Cardiac fibroblast (primary cell): ENCODE measurements at regions not wholly inside any gene's neighbourhood (a gene's known extent, or its start where the extent isn't known, plus 50 kb on each side); places are given as distances from the start of the nearest gene placed in this dataset.

Experiments used
- DNase-seq, 2 donors: peaks; one replicate each; pipeline versions ENCODE4 v3.0.0 to v3.0.0-alpha.2; 2010; ENCODE audit warnings: low read depth in 2 of 2
- H3K4me3 ChIP-seq, 2 donors: replicated peaks in 1 of 2; 1 replicate in 1 of 2; 2 replicates in 1 of 2; pipeline ENCODE4 v1.5.1; 2011; ENCODE audit warnings: low read depth in 2 of 2, low read length in 2 of 2, mild to moderate bottlenecking in 2 of 2, moderate library complexity in 1 of 2
- TF ChIP-seq, protein P1 (sequence below): IDR thresholded peaks from one replicate; pipeline ENCODE4 v1.5.1; 2011; ENCODE audit warnings: low read depth, mild to moderate bottlenecking, low read length, inconsistent platforms

DNA sequence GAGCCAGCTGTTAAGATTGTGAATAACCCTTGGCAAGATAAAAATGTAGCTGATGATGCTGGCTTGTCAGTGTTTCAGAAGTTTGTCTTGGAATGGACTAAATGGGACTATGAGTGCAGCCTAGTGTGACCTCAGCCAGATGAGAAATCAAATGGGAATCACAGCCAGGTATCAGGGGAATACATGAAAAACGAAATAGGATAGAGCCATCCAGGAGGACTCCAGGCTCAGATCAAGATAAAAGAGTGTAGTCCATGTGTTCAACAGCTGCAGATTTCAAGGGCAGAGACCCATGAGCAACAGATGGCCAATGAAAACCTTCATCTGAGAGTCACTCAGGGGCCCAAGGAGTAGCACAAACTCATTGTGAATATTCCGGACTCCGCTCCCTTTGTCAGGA lies 1080.9 kb upstream of the CADM2 start:
- DNase-seq = no peak
- H3K4me3 ChIP-seq = no peak overlapping the region
- TF ChIP-seq, protein P1, sequence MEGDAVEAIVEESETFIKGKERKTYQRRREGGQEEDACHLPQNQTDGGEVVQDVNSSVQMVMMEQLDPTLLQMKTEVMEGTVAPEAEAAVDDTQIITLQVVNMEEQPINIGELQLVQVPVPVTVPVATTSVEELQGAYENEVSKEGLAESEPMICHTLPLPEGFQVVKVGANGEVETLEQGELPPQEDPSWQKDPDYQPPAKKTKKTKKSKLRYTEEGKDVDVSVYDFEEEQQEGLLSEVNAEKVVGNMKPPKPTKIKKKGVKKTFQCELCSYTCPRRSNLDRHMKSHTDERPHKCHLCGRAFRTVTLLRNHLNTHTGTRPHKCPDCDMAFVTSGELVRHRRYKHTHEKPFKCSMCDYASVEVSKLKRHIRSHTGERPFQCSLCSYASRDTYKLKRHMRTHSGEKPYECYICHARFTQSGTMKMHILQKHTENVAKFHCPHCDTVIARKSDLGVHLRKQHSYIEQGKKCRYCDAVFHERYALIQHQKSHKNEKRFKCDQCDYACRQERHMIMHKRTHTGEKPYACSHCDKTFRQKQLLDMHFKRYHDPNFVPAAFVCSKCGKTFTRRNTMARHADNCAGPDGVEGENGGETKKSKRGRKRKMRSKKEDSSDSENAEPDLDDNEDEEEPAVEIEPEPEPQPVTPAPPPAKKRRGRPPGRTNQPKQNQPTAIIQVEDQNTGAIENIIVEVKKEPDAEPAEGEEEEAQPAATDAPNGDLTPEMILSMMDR = no peak

DNA sequence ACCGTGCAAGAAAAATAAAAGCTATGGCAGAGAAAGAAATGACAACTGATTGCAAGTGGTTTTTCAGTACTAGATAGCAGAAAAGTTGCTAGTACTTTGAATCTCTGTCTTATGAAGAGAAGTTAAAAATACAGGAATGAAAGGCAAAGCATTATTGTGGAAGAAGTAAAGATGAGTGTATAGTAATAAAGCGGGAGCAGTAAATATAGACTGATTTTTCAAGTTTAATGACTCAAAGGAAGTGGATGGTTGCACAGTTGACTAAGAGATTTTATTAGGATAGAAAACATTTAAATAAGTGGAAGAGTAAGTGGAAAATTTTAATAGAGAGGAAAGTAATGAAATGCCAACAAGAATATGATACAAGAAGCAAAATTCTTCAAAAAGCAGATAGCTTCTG lies 1076.1 kb upstream of the CADM2 start:
- H3K4me3 ChIP-seq = no peak overlapping the region
- no peak for DNase-seq
- TF ChIP-seq, protein P1 = no peak

DNA sequence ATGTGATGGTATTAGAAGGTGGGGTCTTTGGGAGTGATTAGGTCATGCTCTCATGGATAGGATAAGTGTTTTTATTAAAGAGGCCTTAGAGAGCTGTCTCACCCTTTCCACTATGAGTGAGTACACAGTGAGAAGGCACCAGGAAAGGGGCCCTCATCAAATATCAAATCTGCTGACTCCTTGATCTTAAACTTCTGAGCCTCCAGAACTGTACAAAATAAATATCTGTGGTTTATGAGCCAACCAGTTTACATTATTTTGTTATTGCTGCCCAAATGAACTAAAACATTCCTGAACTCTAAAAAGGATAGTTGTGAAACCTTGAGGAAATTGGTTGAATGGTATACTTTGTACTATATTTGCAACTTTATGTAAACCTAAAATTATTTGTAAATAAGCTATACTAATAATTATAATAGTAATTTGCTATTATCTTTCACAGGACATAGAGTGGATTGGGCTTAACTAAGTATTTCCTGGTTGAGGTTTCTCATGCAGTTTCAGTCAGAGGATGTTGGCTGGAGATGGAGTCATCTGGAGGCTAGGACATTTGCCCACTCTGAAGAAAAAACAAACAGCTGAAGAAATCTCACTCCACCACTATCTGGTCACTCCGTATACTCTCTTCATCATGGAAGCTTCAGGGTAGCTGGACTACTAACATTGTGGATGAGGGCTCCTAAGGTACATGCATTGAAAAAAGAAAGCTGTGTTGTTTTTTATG lies 1068.6 kb upstream of the CADM2 start:
- no peak overlapping the region for H3K4me3 ChIP-seq
- DNase-seq = no peak
- TF ChIP-seq, protein P1 = no peak

DNA sequence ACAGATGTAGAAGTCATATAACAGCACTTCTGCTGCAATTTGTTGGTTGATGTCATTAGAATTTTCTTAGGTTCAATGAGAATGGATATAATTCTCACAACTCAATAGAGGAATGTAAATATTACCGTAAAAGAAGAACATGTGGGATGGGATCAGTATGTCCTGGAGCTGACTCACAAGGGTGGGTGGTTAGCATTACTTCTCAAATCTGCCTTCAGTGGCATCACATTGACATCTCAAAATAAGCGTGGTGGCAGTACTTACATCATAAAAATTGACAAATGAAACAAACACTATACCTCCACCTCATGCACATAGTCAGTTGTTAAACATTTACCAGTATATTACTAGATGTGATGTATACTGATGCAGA lies 1068.0 kb upstream of the CADM2 start:
- DNase-seq = no peak
- H3K4me3 ChIP-seq = no peak overlapping the region
- TF ChIP-seq, protein P1 = no peak

DNA sequence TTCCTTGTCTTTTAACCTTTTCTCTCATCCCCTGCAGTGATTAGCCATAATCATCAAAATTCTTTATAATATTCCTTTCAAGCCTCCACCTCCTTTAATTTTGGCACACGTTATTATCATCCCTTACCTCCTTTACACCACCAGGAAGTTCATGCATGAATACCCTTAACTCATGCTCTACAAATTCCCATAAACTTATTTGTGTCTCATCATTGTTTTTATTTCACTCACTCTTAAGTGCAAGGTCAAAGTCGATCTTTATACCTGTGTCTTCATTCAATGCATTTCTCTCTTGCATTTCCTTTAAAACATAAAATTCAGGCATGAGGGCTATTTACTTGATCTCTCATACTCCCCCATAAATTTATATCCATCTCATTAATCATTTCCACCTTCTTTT lies 1064.6 kb upstream of the CADM2 start:
- no peak overlapping the region for H3K4me3 ChIP-seq
- DNase-seq = no peak
- TF ChIP-seq, protein P1 = no peak

- H3K4me3 ChIP-seq = no peak overlapping the region
- TF ChIP-seq, protein P1 = no peak
- no peak for DNase-seq
These were observed 1062.9 kb upstream of the CADM2 start for GRCh38 chr3:83895892-83896291.
